Choroid plexus epithelial cell (primary cell): ENCODE measurements at regions not wholly inside any gene's neighbourhood (a gene's known extent, or its start where the extent isn't known, plus 50 kb on each side); places are given as distances from the start of the nearest gene placed in this dataset.

Experiments used
- DNase-seq: peaks from one replicate; pipeline ENCODE4 v3.0.0-alpha.2; 2010; ENCODE audit warnings: low read depth
- H3K4me3 ChIP-seq: 2 replicates; pipeline ENCODE4 v1.5.1; 2011; ENCODE audit warnings: low read depth, mild to moderate bottlenecking, control low read depth, low read length, moderate library complexity
- TF ChIP-seq, protein P1 (sequence below): conservative IDR thresholded peaks from 2 replicates; pipeline ENCODE4 v1.5.1; 2011; ENCODE audit warnings: low read depth, mild to moderate bottlenecking, control low read depth, inconsistent platforms, low read length, moderate library complexity

DNA sequence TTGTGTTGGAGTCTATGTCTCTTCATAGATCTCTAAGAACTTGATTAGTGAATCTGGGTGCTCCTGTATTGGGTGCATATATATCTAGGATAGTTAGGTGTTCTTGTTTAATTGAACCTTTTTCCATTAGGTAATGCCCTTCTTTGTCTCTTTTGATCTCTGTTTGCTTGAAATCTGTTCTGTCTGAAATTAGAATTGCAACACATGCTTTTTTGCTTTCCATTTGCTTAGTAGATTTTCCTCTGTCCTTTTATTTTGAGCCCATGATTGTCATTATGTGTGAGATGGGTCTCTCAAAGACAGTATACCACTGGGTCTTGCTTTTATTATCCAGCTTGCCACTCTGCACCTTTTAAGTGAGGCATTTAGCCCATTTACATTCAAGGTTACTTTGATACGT lies 79.1 kb upstream of the APOOL start:
- DNase-seq = no peak
- TF ChIP-seq, protein P1, sequence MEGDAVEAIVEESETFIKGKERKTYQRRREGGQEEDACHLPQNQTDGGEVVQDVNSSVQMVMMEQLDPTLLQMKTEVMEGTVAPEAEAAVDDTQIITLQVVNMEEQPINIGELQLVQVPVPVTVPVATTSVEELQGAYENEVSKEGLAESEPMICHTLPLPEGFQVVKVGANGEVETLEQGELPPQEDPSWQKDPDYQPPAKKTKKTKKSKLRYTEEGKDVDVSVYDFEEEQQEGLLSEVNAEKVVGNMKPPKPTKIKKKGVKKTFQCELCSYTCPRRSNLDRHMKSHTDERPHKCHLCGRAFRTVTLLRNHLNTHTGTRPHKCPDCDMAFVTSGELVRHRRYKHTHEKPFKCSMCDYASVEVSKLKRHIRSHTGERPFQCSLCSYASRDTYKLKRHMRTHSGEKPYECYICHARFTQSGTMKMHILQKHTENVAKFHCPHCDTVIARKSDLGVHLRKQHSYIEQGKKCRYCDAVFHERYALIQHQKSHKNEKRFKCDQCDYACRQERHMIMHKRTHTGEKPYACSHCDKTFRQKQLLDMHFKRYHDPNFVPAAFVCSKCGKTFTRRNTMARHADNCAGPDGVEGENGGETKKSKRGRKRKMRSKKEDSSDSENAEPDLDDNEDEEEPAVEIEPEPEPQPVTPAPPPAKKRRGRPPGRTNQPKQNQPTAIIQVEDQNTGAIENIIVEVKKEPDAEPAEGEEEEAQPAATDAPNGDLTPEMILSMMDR = no peak
- H3K4me3 ChIP-seq = no peak overlapping the region

DNA sequence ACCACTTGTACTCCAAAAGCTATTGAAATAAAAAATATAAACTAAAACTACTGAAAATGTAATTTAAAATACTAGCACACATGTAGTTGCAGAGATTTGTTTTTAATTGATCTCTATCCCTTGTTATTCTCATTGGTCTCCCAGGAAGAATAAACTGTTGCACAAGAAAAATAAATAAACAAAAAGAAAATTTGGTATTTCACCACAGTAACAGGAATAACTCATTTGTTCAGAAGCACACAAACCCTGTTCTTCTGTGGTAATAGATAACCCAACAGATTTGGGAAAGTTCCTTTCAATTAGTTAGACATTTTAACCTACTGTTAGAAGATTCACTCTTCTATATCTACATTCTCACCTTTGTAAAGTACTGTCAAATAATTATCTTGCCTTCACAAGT lies 70.9 kb upstream of the APOOL start:
- TF ChIP-seq, protein P1 = no peak
- H3K4me3 ChIP-seq = no peak overlapping the region
- DNase-seq = no peak

DNA sequence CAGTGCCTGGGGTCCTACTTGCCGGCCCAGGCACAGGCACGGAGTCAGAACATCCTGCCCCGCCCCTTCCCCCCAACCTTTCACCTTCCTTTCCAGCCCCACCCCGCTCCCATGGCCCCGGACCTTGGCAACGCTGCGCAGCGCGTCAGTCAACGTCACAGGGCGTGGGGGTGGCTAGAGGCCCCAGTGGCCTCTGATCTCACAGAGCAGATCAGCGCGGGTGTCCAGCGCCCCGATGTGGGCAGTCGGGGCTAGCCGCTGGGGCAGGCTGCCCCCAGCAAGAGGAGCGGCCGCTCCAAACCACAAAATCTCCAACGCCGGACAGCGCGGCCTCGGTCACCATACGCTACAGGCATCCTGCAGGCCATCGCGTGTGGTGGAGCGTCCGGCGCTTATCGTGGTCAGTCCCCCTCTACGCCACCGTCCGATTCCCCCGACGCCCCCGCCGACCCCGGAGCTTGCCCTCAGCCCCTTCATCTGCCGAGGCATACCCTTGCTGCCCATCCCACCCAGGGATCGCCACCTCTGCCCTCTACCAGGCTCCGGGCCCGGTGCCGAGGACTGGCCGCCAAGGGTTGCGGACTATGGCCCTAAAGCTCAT lies 69.6 kb upstream of the APOOL start:
- H3K4me3 ChIP-seq = no peak overlapping the region
- no peak for DNase-seq
- TF ChIP-seq, protein P1 = no peak
